GM12878 (cell line): ENCODE measurements at regions not wholly inside any gene's neighbourhood (a gene's known extent, or its start where the extent isn't known, plus 50 kb on each side); places are given as distances from the start of the nearest gene placed in this dataset.

Experiments used
- ATAC-seq: fragments of 200-7000 bp; cut with Tn5 transposase; 3 replicates; pipeline ENCODE4 v1.9.1; 2020; ENCODE audit warnings: mild to moderate bottlenecking, moderate library complexity
- BruUV-seq: library from RNA; stranded (reverse); fragments of 400-500 nt; replicated peaks from 2 replicates; lab custom pipeline; 2021; lab: Mats Ljungman, UMichigan
- CTCF ChIA-PET: fragments of 300-600 bp; sonication (Branson Sonifier 250); formaldehyde crosslinking; extraction: SDS; loops from one replicate; lab custom pipeline; 2021; ENCODE audit warnings: inconsistent platforms; lab: Yijun Ruan, JAX
- POLR2A ChIA-PET: fragments of 350-600 bp; formaldehyde crosslinking; extraction: SDS; loops from one replicate; lab custom pipeline; 2021; ENCODE audit warnings: inconsistent platforms; lab: Charles Lee
- RAD21 ChIA-PET: fragments of 300-600 bp; sonication (Branson Sonifier 250); formaldehyde crosslinking; loops from one replicate; lab custom pipeline; 2023; ENCODE audit warnings: antibody characterized with exemption; ENCODE audit not compliant: unreplicated experiment; lab: Charles Lee
- SMC1A ChIA-PET: fragments of 300-600 bp; sonication (Branson Sonifier 250); formaldehyde crosslinking; loops from one replicate; lab custom pipeline; 2023; ENCODE audit not compliant: unreplicated experiment, uncharacterized antibody; lab: Charles Lee
- DNase-seq: peaks from one replicate; pipeline ENCODE4 v3.0.0-alpha.2; 2011; ENCODE audit warnings: low read depth, low spot score
- FAIRE-seq: peaks from 3 replicates; lab custom pipeline; 2011; peaks lifted over from hg19 to GRCh38; lab: Jason Lieb, UNC
- H2AFZ ChIP-seq: 2 replicates; pipeline ENCODE4 v1.6.0; 2011; ENCODE audit warnings: low read depth, low read length, control low read depth; ENCODE audit not compliant: control insufficient read depth
- H3K27ac ChIP-seq: 2 replicates; pipeline ENCODE4 v1.5.1; 2011; ENCODE audit warnings: control low read depth; ENCODE audit not compliant: control insufficient read depth, insufficient read depth
- H3K27me3 ChIP-seq, 2 experiments: replicated peaks in 1 of 2; 2 replicates each; pipeline versions ENCODE4 v1.6.0 to v1.6.1; 2011; ENCODE audit warnings: low read length in 1 of 2; ENCODE audit not compliant: control insufficient read depth in 2 of 2, insufficient read depth in 2 of 2
- H3K36me3 ChIP-seq, 2 experiments: 2 replicates each; pipeline ENCODE4 v1.5.1; 2011; ENCODE audit warnings: low read length in 1 of 2; ENCODE audit not compliant: control insufficient read depth in 2 of 2, insufficient read depth in 2 of 2
- H3K4me1 ChIP-seq: 2 replicates; pipeline ENCODE4 v1.6.1; 2011; ENCODE audit warnings: mild to moderate bottlenecking, low read length, moderate library complexity, mixed read lengths; ENCODE audit not compliant: control insufficient read depth, insufficient read depth
- H3K4me2 ChIP-seq: 2 replicates; pipeline ENCODE4 v1.6.0; 2011; ENCODE audit warnings: control low read depth; ENCODE audit not compliant: control insufficient read depth, insufficient read depth
- H3K4me3 ChIP-seq: fragments of 200-600 bp; sonication (generic); 2 replicates; pipeline ENCODE4 v1.5.1; 2016
- H3K79me2 ChIP-seq: 2 replicates; pipeline ENCODE4 v1.6.0; 2011; ENCODE audit warnings: low read length; ENCODE audit not compliant: control insufficient read depth, insufficient read depth
- H3K9ac ChIP-seq: 2 replicates; pipeline ENCODE4 v1.8.0; 2011; ENCODE audit warnings: low read length, control low read depth, mixed read lengths; ENCODE audit not compliant: control insufficient read depth, insufficient read depth
- H3K9me3 ChIP-seq: replicated peaks from 3 replicates; pipeline ENCODE4 v1.5.1; 2011; ENCODE audit warnings: mild to moderate bottlenecking, low read length; ENCODE audit not compliant: control insufficient read depth, insufficient read depth
- H4K20me1 ChIP-seq: 2 replicates; pipeline ENCODE4 v1.6.0; 2011; ENCODE audit not compliant: control insufficient read depth, insufficient read depth
- CBX3 ChIP-seq: fragments of 200-600 bp; sonication (generic); IDR thresholded peaks from 2 replicates; pipeline ENCODE4 v1.6.1; 2016; ENCODE audit warnings: low read depth, borderline replicate concordance
- CTCF ChIP-seq, 3 experiments: IDR thresholded peaks in 2 of 3; conservative IDR thresholded peaks in 1 of 3; 2 replicates each; pipeline ENCODE4 v1.5.1; 2011; ENCODE audit warnings: low read depth in 3 of 3, low read length in 3 of 3, mild to moderate bottlenecking in 3 of 3, control low read depth in 2 of 3, moderate library complexity in 2 of 3, inconsistent platforms in 1 of 3, mixed read lengths in 1 of 3; ENCODE audit not compliant: control insufficient read depth in 2 of 3, insufficient read depth in 1 of 3; ENCODE audit errors: extremely low read depth in 1 of 3
- EED ChIP-seq: sonication (generic); IDR thresholded peaks from 2 replicates; pipeline ENCODE4 v1.6.1; 2016; ENCODE audit warnings: antibody characterized with exemption, low read depth
- MYC ChIP-seq: IDR thresholded peaks from 2 replicates; pipeline ENCODE4 v1.6.1; 2011; ENCODE audit warnings: mild to moderate bottlenecking, low read length, moderate library complexity, inconsistent platforms; ENCODE audit not compliant: insufficient read depth, insufficient replicate concordance, insufficient read length, severe bottlenecking
- PRDM15 ChIP-seq: fragments of 450-650 bp; formaldehyde crosslinking; IDR thresholded peaks from 2 replicates; pipeline ENCODE4 v1.4.0; 2020; ENCODE audit warnings: mild to moderate bottlenecking, moderate library complexity
- RBBP5 ChIP-seq: fragments of 200-600 bp; sonication (generic); conservative IDR thresholded peaks from 2 replicates; pipeline ENCODE4 v1.6.1; 2016
- RCOR1 ChIP-seq: conservative IDR thresholded peaks from 2 replicates; pipeline ENCODE4 v1.6.1; 2012; ENCODE audit warnings: low read depth, low read length, improper control_type of control experiment
- RELA ChIP-seq: fragments of 450-650 bp; IDR thresholded peaks from 2 replicates; pipeline ENCODE4 v1.8.0; 2014; ENCODE audit warnings: borderline replicate concordance; ENCODE audit not compliant: partially characterized antibody
- SPI1 ChIP-seq: IDR thresholded peaks from 2 replicates; pipeline ENCODE4 v1.6.1; 2011; ENCODE audit warnings: low read depth, mild to moderate bottlenecking, low read length, moderate library complexity, borderline replicate concordance; ENCODE audit not compliant: insufficient read depth
- TCF3 ChIP-seq: IDR thresholded peaks from 2 replicates; pipeline ENCODE4 v1.6.1; 2012; ENCODE audit warnings: low read depth, mild to moderate bottlenecking, low read length, borderline replicate concordance; ENCODE audit not compliant: insufficient read depth
- WGBS: methylation state at CpG from one replicate; pipeline ENCODE4 v1.1.6; 2016; ENCODE audit warnings: low lambda C conversion rate; ENCODE audit not compliant: insufficient replicate concordance, insufficient coverage; ENCODE audit errors: missing lambda C conversion rate; 5-methylcytosine and 5-hydroxymethylcytosine counted together
- in situ Hi-C: fragments of 300-500 bp; cut with MboI; formaldehyde crosslinking; loops from 9 replicates; pipeline ENCODE4 v1.14.3; 2018; ENCODE audit warnings: mixed read lengths
- intact Hi-C: fragments of 100-400 bp; cut with micrococcal nuclease; formaldehyde crosslinking; loops from one replicate; pipeline ENCODE4 v1.14.2; 2022; ENCODE audit not compliant: unreplicated experiment

GRCh38 chr12:16417058-16417457, 69.6 kb downstream of the MGST1 start (continued):
- TF ChIP-seq RELA (no peak), RCOR1 (no peak), RBBP5 (no peak)
- TF ChIP-seq, all 136 proteins: peak for 0

GRCh38 chr12:16421806-16422205, 74.4 kb downstream of the MGST1 start:
- ChIA-PET POLR2A (no interaction called here), SMC1A (no interaction called here), RAD21 (no interaction called here), CTCF (no interaction called here)
- DNase-seq (no peak), FAIRE-seq (no peak), ATAC-seq (no peak)
- H3K27ac ChIP-seq: no peak overlapping the region
- no peaks in the 10 kb centered on the region for H3K79me2 ChIP-seq
- WGBS: 0% methylated on average over 1 of the region's 1 CpG
- no peaks in the 10 kb centered on the region for H3K36me3 ChIP-seq
- no peak overlapping the region for H2AFZ ChIP-seq
- no peaks in the 10 kb centered on the region for H4K20me1 ChIP-seq
- H3K9ac ChIP-seq: no peak overlapping the region
- H3K4me3 ChIP-seq: no peak overlapping the region
- intact Hi-C loops (no loop called here), in situ Hi-C loops (no loop called here)
- no peaks in the 10 kb centered on the region for H3K4me1 ChIP-seq
- H3K9me3 ChIP-seq: no peaks in the 10 kb centered on the region
- H3K27me3 ChIP-seq: no peaks in the 10 kb centered on the region
- TF ChIP-seq TCF3 (no peak), PRDM15 (CRISPR knock-in tag) (no peak), MYC (no peak), EED (no peak), SPI1 (no peak), CTCF (IDR thresholded peaks at IDR 0.05 in 2 of 3, conservative IDR thresholded peaks at IDR 0.05 in 1 of 3; ENCODE audit: control insufficient read depth in 2 of 3, extremely low read depth in 1 of 3, insufficient read depth in 1 of 3, low read depth in 3 of 3, low read length in 3 of 3) (no peak), CBX3 (no peak)
- H3K4me2 ChIP-seq: no peak overlapping the region
- no TSS peak for BruUV-seq
